Colonic mucosa (tissue), 4 donors: ENCODE measurements at regions not wholly inside any gene's neighbourhood (a gene's known extent, or its start where the extent isn't known, plus 50 kb on each side); places are given as distances from the start of the nearest gene placed in this dataset.

Source experiments
- DNase-seq: peaks from one replicate; pipeline ENCODE4 v3.0.0-alpha.2; 2020
- H3K27ac ChIP-seq: fragments of 200-600 bp; one replicate; pipeline ENCODE4 v1.8.0; 2021
- H3K27me3 ChIP-seq: fragments of 200-600 bp; one replicate; pipeline ENCODE4 v1.8.0; 2021
- H3K36me3 ChIP-seq: fragments of 200-600 bp; one replicate; pipeline ENCODE4 v1.8.0; 2021
- H3K4me1 ChIP-seq: fragments of 200-600 bp; one replicate; pipeline ENCODE4 v1.8.0; 2021; ENCODE audit warnings: mild to moderate bottlenecking
- H3K4me3 ChIP-seq: fragments of 200-600 bp; one replicate; pipeline ENCODE4 v1.8.0; 2021
- H3K9ac ChIP-seq, 2 donors: one replicate each; pipeline ENCODE4 v1.7.0; 2013; ENCODE audit warnings: control low read depth in 2 of 2, low read depth in 2 of 2, low read length in 2 of 2
- H3K9me3 ChIP-seq: fragments of 200-600 bp; one replicate; pipeline ENCODE4 v1.8.0; 2021
- intact Hi-C: fragments of 100-400 bp; cut with DNase I; formaldehyde crosslinking; loops from one replicate; pipeline ENCODE4 v1.14.1; 2022
- TF ChIP-seq, protein P1 (sequence below): fragments of 200-600 bp; IDR thresholded peaks from one replicate; pipeline ENCODE4 v1.8.0; 2022; ENCODE audit warnings: antibody characterized with exemption, mild to moderate bottlenecking
- donor health status: healthy.
- donor health status: DM: no; HTN: no; CAD: no.
- donor health status: DM: no; HTN: no; CAD: no.

GRCh38 chr1:90341516-90341915 lies 346.6 kb downstream of the ZNF326 start:
- intact Hi-C loops: no loop called here
- TF ChIP-seq, protein P1, sequence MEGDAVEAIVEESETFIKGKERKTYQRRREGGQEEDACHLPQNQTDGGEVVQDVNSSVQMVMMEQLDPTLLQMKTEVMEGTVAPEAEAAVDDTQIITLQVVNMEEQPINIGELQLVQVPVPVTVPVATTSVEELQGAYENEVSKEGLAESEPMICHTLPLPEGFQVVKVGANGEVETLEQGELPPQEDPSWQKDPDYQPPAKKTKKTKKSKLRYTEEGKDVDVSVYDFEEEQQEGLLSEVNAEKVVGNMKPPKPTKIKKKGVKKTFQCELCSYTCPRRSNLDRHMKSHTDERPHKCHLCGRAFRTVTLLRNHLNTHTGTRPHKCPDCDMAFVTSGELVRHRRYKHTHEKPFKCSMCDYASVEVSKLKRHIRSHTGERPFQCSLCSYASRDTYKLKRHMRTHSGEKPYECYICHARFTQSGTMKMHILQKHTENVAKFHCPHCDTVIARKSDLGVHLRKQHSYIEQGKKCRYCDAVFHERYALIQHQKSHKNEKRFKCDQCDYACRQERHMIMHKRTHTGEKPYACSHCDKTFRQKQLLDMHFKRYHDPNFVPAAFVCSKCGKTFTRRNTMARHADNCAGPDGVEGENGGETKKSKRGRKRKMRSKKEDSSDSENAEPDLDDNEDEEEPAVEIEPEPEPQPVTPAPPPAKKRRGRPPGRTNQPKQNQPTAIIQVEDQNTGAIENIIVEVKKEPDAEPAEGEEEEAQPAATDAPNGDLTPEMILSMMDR: no peak
- H3K27me3 ChIP-seq: no peaks in the 10 kb centered on the region
- no peaks in the 10 kb centered on the region for H3K9me3 ChIP-seq
- H3K4me3 ChIP-seq: no peak overlapping the region
- DNase-seq: no peak
- peaks cover 3% of the 10 kb centered on the region for H3K4me1 ChIP-seq
- H3K9ac ChIP-seq: no peak overlapping the region
- no peak overlapping the region for H3K27ac ChIP-seq
- H3K36me3 ChIP-seq: no peaks in the 10 kb centered on the region

GRCh38 chr1:90340606-90341005 lies 345.7 kb downstream of the ZNF326 start:
- no peak for DNase-seq
- Histone ChIP-seq H3K9me3 (no peaks in the 10 kb centered on the region), H3K4me1 (peaks cover under 1% of the 10 kb centered on the region), H3K4me3 (no peak overlapping the region), H3K9ac (no peak overlapping the region), H3K27me3 (no peaks in the 10 kb centered on the region), H3K36me3 (no peaks in the 10 kb centered on the region), H3K27ac (no peak overlapping the region)
- TF ChIP-seq, protein P1: no peak
- intact Hi-C loops: no loop called here

DNA sequence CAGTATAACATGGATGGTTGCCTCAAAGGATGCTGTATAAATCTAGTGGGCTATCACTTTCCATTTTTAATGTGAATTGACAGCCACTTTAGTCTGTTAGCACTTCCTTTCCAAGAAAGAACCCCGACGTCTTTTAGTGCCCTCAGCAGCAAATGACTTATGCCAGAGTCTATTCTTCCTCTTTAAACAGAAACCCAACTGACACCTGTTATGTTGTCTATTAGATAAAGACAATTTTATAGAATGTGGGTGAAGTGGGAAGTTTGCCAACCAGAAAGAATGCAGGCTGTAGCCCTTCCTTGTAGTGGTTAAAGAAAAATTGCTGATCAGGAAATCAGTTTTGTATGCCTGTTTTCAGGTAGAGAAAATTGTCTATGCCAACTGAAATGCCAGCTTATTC lies 344.9 kb downstream of the ZNF326 start:
- TF ChIP-seq, protein P1: no peak
- Histone ChIP-seq H3K9me3 (no peaks in the 10 kb centered on the region), H3K4me1 (no peaks in the 10 kb centered on the region), H3K4me3 (no peak overlapping the region), H3K9ac (no peak overlapping the region), H3K27me3 (no peaks in the 10 kb centered on the region), H3K27ac (no peak overlapping the region), H3K36me3 (no peaks in the 10 kb centered on the region)
- intact Hi-C loops: no loop called here
- peak; percentile 21 for DNase-seq

DNA sequence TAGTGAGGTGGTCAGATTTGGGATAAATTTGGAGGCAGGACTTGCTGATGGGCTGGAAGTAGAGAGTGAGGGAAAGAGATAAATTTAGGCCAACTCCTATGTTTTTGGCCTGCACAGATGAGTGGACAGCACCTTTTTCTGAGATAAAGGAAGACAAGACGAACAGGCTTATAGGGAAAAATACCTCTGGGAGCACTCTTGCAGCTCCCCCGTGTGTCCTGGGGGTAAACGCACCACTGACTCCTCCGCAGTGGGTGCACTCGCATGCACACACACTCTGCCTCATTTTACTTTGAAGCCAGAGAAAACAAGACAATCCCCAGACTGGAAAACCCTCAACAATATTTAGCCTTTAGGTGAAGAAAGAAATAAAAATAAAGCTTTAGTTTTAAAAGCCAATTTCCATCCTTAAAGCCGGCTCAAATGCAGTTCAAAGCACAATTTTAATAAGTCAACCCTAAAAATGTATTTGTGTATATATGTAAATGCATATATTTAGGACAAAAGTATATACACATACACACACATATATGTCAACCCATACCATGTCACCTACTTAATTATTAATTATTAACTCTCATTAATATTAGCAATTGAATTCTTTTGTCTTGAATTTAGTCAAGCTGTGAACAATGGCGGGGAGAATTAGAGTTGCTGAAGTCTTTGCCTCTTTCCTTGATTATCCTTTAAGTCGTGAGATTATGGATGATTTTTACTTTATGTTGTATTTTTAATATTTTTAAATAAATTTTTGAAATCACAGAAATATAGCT lies 341.8 kb downstream of the ZNF326 start:
- H3K36me3 ChIP-seq: no peaks in the 10 kb centered on the region
- no peaks in the 10 kb centered on the region for H3K9me3 ChIP-seq
- H3K9ac ChIP-seq: no peak overlapping the region
- H3K27me3 ChIP-seq: no peaks in the 10 kb centered on the region
- no peak overlapping the region for H3K27ac ChIP-seq
- DNase-seq: no peak
- no peak overlapping the region for H3K4me3 ChIP-seq
- TF ChIP-seq, protein P1: no peak
- no peaks in the 10 kb centered on the region for H3K4me1 ChIP-seq
- intact Hi-C loops: no loop called here

GRCh38 chr1:90335558-90335957 lies 340.6 kb downstream of the ZNF326 start:
- intact Hi-C loops: no loop called here
- Histone ChIP-seq H3K9ac (no peak overlapping the region), H3K4me3 (no peak overlapping the region), H3K9me3 (no peaks in the 10 kb centered on the region), H3K27ac (no peak overlapping the region), H3K27me3 (no peaks in the 10 kb centered on the region), H3K36me3 (no peaks in the 10 kb centered on the region), H3K4me1 (no peaks in the 10 kb centered on the region)
- DNase-seq: no peak
- TF ChIP-seq, protein P1: no peak
